HG03575 (cell line): ENCODE measurements at regions not wholly inside any gene's neighbourhood (a gene's known extent, or its start where the extent isn't known, plus 50 kb on each side); places are given as distances from the start of the nearest gene placed in this dataset.

Source experiments
- ATAC-seq: cut with Tn5 transposase; IDR thresholded peaks from one replicate; pipeline ENCODE4 v1.9.1; 2021; ENCODE audit not compliant: unreplicated experiment, insufficient number of reproducible peaks, low FRiP score; ENCODE audit errors: extremely low read depth

DNA sequence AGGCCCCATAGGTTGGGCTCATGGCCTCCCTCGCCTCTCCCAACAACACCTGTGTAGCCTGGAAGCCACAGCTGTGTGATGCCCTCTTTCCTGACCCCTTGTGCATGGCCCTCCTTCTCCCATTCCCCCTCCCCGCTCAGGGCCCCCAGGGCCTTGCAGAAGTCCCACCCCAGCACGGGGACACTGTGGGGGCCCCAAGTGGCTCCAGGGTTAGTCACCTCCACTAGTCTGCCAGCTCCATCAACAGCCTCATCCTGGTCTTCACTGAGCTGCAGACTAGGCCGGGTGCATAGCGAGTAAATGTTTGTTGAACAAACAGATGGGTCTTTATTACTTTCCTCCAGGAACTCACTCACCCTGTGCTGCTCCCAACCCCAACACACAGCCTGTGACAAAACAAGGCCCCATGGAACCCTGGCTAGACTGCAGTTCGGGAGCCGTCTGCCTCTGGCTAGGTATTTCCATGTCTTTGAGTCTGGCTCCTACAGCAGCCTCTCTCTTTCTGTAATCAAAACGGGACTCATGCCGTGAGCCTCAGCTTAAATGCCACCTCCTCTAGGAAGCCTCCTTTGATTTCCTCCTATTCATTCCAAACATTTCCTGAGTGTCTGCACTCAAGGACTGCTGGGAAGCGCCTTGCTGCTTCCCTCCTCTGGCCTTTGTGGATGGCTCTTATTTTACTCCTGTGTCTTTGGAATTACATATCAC is 109.9 kb upstream of the ID2 start:
- ATAC-seq: no peak

DNA sequence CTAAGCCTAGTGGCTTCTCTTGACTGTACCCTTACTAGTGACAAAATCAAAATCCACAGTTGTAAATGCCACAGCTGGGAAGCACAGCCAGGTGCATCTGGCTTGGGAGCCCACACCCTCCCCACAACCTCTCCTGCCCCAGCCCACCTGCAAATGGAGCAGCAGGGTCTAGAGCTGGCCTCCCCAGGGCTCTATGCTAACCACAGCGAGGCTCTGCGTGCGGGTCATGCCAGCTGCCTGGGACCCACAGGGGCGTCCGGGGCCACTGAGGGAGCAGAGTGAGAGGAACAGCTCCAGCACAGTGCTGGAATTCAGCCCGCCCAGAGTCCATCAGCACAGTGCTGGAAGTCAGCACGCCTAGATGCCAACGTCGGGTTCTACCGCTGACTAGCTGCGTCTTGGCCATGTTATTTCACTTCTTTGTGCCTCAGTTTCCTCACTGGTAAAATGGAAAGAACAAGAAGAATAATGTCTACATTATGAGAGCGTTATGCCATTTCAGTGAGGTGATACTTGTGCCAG is 109.1 kb upstream of the ID2 start:
- ATAC-seq: no peak

- ATAC-seq: no peak
These were observed 108.5 kb upstream of the ID2 start for GRCh38 chr2:8573234-8573941.

DNA sequence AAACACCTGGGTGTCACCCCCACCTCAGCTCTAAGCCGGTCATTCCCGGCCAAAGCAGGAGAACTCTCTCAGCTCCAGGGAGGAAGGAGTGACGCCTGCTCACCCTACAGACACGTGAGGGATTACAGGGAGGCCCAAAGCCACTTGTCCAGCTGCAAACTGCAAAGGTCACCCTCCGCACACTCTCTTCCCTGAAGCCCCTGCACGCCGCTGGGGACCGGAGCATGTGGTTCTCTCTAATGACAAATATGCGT is 108.0 kb upstream of the ID2 start:
- no peak for ATAC-seq

GRCh38 chr2:8574196-8575037 is 107.4 kb upstream of the ID2 start:
- peak; percentile 43 for ATAC-seq

GRCh38 chr2:8575038-8575833 is 106.6 kb upstream of the ID2 start:
- no peak for ATAC-seq

DNA sequence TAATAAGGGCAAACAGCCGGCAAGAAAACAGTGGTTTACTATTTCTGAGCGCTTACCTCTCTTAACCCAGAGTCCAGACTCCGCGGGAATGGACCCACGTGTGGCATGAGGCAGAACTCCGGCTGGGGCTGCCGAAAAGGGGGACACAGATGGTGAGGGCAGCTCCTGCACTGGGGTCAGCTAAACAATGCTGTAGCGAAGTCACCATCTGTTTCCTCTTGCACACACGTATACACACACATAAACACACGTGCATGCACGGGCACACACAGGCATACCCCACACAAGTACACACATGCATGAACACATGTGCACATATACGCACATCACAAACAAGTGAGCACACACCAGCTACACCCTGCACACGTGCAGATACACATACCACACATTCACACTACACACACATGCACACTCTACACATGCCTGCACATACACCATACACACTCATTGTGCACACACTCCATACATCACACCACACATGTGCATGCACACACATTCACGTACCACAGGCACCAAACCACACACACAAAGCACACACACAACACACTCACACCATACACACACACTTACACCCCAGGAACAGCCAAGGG is 105.9 kb upstream of the ID2 start:
- no peak for ATAC-seq

GRCh38 chr2:8576525-8577167 is 105.2 kb upstream of the ID2 start:
- no peak for ATAC-seq

DNA sequence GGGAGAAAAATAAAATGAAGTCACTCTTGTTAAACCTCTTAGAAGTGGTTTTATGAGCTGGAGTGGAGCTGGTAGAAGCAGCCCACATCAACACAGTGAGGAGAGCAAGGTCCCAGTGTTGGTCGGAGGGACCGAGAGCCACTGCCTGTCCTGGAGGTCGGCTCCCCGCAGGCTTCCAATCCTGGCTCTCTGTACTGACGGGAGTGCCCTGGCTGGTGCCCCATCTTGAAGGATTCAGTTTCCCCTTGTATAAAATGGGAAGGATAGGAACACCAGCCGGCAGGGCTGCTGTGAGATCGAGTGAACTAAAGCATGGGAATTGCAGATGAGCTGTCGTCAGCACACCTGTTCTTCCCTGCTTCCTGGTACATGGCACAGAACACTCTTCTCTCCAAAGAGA is 104.3 kb upstream of the ID2 start:
- no peak for ATAC-seq

DNA sequence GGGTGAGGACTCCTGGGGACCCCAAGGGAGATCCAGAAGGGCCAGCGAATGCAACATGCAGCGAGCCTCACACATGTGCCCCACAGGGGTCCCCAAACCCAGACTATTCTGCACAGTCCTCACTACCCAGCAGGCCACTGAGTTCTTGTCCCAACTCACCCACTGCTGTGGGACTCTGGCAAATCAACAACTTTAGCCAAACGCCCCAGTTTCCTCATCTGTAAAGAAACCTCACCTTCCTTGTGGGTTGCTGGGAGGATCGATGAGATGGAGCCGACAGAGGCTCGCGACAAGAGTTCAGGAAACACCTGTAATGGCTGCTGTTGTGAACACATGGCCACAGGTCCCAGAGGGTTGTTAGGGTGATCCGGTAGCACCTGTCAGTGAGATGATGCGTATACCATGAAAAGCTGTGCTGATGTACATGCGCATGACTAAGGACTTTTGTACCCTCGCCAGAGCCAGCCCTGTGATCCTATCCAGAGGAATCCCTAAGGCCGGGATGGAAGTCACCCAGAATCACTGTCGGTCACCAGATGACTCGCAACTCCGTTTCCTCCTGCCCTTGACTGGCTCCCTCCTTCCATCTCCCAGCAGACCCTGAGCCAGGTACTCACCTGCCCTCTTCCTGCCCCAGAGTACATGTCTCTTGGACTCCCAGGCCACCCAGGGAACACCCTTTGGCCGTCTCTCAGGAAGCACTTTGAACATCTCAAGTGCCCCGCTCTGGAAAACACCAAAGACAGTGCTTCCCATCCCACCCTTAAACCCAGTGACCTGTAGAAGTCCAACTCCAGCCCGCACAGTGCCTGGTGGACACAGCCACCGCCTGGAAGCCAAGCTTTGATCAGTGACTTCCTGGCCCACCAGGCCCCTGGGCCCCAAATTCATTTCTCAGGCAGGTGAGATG is 103.3 kb upstream of the ID2 start:
- ATAC-seq: no peak

DNA sequence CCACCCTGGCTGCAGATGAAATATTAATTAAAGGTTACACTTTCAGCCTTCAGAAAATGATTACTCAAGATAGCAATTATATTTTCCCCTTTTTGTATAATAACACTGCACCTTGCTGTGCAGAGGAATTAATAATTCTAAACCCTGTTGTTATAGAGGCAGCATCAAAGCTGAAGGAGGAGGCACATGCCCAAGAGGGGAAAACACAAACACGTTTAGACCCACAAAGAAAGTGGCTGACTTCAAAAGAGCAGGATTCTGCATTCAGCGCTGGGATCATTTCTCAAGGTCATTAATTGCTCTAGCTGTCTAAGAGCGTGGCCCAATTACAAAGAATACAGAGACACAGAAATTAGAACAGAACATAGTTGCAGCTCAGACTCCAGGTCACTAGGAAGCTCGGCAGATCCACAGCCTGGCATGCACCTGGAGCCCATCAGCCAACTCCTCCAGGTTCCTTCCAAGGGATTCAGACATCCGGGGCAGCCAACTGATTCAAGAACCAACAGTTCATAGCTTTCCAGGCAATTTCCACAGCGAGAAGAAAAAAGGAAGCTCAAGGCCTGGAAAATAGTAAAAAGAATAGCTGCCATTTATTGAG is 102.3 kb upstream of the ID2 start:
- ATAC-seq: no peak

- no peak for ATAC-seq
These were observed 101.3 kb upstream of the ID2 start for GRCh38 chr2:8580316-8581233.

DNA sequence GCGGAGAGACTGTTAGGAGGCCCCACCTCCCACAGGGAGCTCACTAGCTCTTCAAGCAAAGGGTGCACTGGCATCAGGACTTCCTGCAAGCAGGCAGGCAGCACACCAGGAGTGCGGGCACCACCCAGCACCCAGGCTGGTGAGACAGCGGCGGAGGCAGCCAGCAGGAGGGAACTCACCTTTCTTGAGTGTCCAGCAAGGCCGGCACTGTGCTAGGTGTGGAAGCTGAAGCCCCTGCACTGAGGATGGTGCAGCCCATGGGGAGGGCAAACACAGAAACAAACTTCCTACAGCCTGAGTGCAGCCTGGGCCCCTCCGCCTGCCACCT is 100.7 kb upstream of the ID2 start:
- ATAC-seq: no peak

DNA sequence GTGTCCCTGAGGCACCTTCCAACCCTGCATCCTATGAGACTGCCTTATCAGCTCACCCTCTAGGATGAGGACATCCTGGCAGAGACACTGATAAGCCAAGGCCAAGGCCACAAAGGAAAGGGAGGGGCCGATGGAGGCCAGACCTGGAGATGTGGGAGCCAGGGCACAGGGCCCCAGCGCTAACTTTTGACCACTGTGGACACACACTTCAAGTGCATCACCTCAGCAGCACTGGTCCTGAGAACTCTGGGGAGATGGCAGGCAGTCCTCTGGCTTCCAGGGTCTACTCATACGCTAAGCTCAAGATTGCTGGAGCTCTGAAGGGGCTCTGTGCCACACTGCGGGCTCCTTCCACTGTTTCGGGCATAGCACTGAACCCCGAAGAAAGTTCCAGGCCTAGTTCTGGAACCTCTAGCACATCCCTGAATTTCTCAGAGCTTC is 100.2 kb upstream of the ID2 start:
- no peak for ATAC-seq

DNA sequence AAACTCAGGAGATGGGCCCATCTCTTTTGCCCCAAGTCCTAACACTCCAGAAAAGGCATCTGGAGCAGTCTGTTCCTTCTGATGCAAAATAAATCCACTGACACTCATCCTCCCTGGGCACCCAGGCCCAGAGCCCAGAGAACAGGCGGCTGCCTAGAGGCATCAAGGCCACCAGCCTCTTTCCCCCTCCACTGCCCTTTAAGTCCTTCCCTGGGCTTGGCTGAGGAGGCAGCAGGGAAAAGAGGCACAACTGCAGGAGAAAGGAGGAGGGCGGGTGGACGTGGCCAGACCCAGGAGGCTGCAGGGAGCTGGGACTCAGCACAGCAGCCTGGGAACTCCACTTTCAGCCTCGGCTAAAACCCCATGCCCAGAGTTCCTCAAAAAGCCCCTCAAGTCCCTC is 99.7 kb upstream of the ID2 start:
- no peak for ATAC-seq

- no peak for ATAC-seq
These were observed 99.0 kb upstream of the ID2 start for GRCh38 chr2:8582651-8583399.
